PC-9 (cell line): ENCODE measurements at regions not wholly inside any gene's neighbourhood (a gene's known extent, or its start where the extent isn't known, plus 50 kb on each side); places are given as distances from the start of the nearest gene placed in this dataset.
"Not testable (repeated sequence)": the region's sequence is repeated elsewhere in the genome, so short reads cannot be mapped to it uniquely, and the experiment has no call there.

Source experiments
- EZH2 ChIP-seq: fragments of 200-600 bp; sonication (generic); IDR thresholded peaks from 2 replicates; pipeline ENCODE4 v1.8.0; 2017; ENCODE audit warnings: antibody characterized with exemption, low read depth
- TF ChIP-seq, protein P1 (sequence below): fragments of 200-600 bp; sonication (generic); conservative IDR thresholded peaks from 2 replicates; pipeline ENCODE4 v1.6.1; 2017; ENCODE audit warnings: mixed run types, antibody characterized with exemption, mild to moderate bottlenecking, moderate library complexity

DNA sequence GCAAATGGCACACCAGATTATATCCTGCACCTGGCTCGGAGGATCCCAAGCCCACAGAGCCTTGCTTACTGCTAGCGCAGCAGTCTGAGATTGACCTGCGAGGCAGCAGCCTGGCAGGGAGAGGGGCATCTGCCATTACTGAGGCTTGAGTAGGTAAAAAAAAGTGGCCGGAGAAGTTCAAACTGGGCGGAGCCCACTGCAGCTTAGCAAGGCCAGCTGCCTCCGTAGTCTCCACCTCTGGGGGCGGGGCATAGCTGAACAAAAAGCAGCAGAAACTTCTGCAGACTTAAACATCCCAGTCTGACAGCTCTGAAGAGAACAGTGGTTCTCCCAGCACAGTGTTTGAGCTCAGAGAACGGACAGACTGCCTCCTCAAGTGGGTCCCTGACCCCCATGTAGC, 85.4 kb upstream of the TMEM170B start:
- TF ChIP-seq, protein P1, sequence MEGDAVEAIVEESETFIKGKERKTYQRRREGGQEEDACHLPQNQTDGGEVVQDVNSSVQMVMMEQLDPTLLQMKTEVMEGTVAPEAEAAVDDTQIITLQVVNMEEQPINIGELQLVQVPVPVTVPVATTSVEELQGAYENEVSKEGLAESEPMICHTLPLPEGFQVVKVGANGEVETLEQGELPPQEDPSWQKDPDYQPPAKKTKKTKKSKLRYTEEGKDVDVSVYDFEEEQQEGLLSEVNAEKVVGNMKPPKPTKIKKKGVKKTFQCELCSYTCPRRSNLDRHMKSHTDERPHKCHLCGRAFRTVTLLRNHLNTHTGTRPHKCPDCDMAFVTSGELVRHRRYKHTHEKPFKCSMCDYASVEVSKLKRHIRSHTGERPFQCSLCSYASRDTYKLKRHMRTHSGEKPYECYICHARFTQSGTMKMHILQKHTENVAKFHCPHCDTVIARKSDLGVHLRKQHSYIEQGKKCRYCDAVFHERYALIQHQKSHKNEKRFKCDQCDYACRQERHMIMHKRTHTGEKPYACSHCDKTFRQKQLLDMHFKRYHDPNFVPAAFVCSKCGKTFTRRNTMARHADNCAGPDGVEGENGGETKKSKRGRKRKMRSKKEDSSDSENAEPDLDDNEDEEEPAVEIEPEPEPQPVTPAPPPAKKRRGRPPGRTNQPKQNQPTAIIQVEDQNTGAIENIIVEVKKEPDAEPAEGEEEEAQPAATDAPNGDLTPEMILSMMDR: not testable (repeated sequence)
- TF ChIP-seq EZH2: not testable (repeated sequence)
